GM23338 (cell line): ENCODE measurements at regions not wholly inside any gene's neighbourhood (a gene's known extent, or its start where the extent isn't known, plus 50 kb on each side); places are given as distances from the start of the nearest gene placed in this dataset.

Source experiments
- ATAC-seq: fragments of 200-7000 bp; cut with Tn5 transposase; 3 replicates; pipeline ENCODE4 v1.9.1; 2020
- DNase-seq: peaks from one replicate; pipeline ENCODE4 v3.0.0-alpha.2; 2015; ENCODE audit warnings: low spot score
- H2AFZ ChIP-seq: fragments of 200-600 bp; sonication (generic); 2 replicates; pipeline ENCODE4 v1.8.0; 2016; ENCODE audit warnings: antibody characterized with exemption, mild to moderate bottlenecking, moderate library complexity
- H3F3A ChIP-seq: fragments of 200-600 bp; sonication (generic); replicated peaks from 2 replicates; pipeline ENCODE4 v1.8.0; 2017; ENCODE audit warnings: antibody characterized with exemption, mixed run types, low read depth
- H3K27ac ChIP-seq: fragments of 200-600 bp; sonication (generic); 2 replicates; pipeline ENCODE4 v1.6.1; 2016; ENCODE audit warnings: low read depth
- H3K27me3 ChIP-seq: fragments of 200-600 bp; sonication (generic); 2 replicates; pipeline ENCODE4 v1.8.0; 2016; ENCODE audit warnings: mild to moderate bottlenecking, mixed run types, moderate library complexity; ENCODE audit not compliant: insufficient read depth
- H3K36me3 ChIP-seq: fragments of 200-600 bp; sonication (generic); 2 replicates; pipeline ENCODE4 v1.8.0; 2016; ENCODE audit warnings: mild to moderate bottlenecking; ENCODE audit not compliant: insufficient read depth
- H3K4me1 ChIP-seq: fragments of 200-600 bp; sonication (generic); 2 replicates; pipeline ENCODE4 v1.8.0; 2016; ENCODE audit warnings: mild to moderate bottlenecking, moderate library complexity; ENCODE audit not compliant: insufficient read depth
- H3K4me2 ChIP-seq: fragments of 200-600 bp; sonication (generic); 2 replicates; pipeline ENCODE4 v1.7.1; 2017; ENCODE audit warnings: mixed run types
- H3K4me3 ChIP-seq: fragments of 200-600 bp; sonication (generic); 2 replicates; pipeline ENCODE4 v1.6.1; 2016; ENCODE audit warnings: mixed run types
- H3K79me2 ChIP-seq: fragments of 200-600 bp; sonication (generic); replicated peaks from 2 replicates; pipeline ENCODE4 v1.8.0; 2017; ENCODE audit warnings: mild to moderate bottlenecking; ENCODE audit not compliant: insufficient read depth
- H3K9me2 ChIP-seq: fragments of 200-600 bp; sonication (generic); 2 replicates; pipeline ENCODE4 v1.8.0; 2017; ENCODE audit not compliant: insufficient read depth
- H4K20me1 ChIP-seq: fragments of 200-600 bp; sonication (generic); replicated peaks from 2 replicates; pipeline ENCODE4 v1.8.0; 2017; ENCODE audit warnings: mild to moderate bottlenecking; ENCODE audit not compliant: insufficient read depth
- H3K27ac Mint-ChIP-seq: 2 replicates; pipeline ENCODE4 v1.8.0; 2020; ENCODE audit warnings: inconsistent platforms, mild to moderate bottlenecking, moderate library complexity, mixed read lengths
- H3K27me3 Mint-ChIP-seq: 3 replicates; pipeline ENCODE4 v1.8.0; 2022; ENCODE audit warnings: low read depth, mild to moderate bottlenecking, moderate library complexity, mixed read lengths, inconsistent platforms; ENCODE audit not compliant: insufficient read depth, poor library complexity
- H3K36me3 Mint-ChIP-seq: 3 replicates; pipeline ENCODE4 v1.8.0; 2021; ENCODE audit warnings: low read depth, mild to moderate bottlenecking, inconsistent platforms, moderate library complexity, mixed read lengths
- H3K4me1 Mint-ChIP-seq: 3 replicates; pipeline ENCODE4 v1.8.0; 2020; ENCODE audit warnings: mild to moderate bottlenecking, inconsistent platforms, mixed read lengths
- H3K4me3 Mint-ChIP-seq: 3 replicates; pipeline ENCODE4 v1.8.0; 2021; ENCODE audit warnings: moderate library complexity, mild to moderate bottlenecking, inconsistent platforms, mixed read lengths
- H3K9me3 Mint-ChIP-seq: 3 replicates; pipeline ENCODE4 v1.8.0; 2020; ENCODE audit warnings: moderate library complexity, mild to moderate bottlenecking, inconsistent platforms, mixed read lengths
- CREB1 ChIP-seq: fragments of 250-450 bp; sonication (Bioruptor Pico); IDR thresholded peaks from 2 replicates; pipeline ENCODE4 v1.5.0; 2020; ENCODE audit warnings: low read depth, mild to moderate bottlenecking, moderate library complexity
- EZH2 ChIP-seq: fragments of 200-600 bp; sonication (generic); IDR thresholded peaks from one replicate; pipeline ENCODE4 v1.8.0; 2017; ENCODE audit warnings: antibody characterized with exemption, mild to moderate bottlenecking, low read depth; ENCODE audit not compliant: unreplicated experiment
- EZH2phosphoT487 ChIP-seq: fragments of 200-600 bp; sonication (generic); IDR thresholded peaks from one replicate; pipeline ENCODE4 v1.8.1; 2018; ENCODE audit warnings: antibody characterized with exemption; ENCODE audit not compliant: unreplicated experiment
- JUNB ChIP-seq: IDR thresholded peaks from one replicate; pipeline ENCODE4 v1.6.1; 2016; ENCODE audit warnings: antibody characterized with exemption; ENCODE audit not compliant: unreplicated experiment
- NANOG ChIP-seq: IDR thresholded peaks from 2 replicates; pipeline ENCODE4 v1.6.1; 2016; ENCODE audit warnings: antibody characterized with exemption, borderline replicate concordance
- POLR2AphosphoS5 ChIP-seq: IDR thresholded peaks from 2 replicates; pipeline ENCODE4 v1.6.1; 2016; ENCODE audit warnings: antibody characterized with exemption, low read depth
- STAT1 ChIP-seq: IDR thresholded peaks from one replicate; pipeline ENCODE4 v1.6.1; 2016; ENCODE audit warnings: antibody characterized with exemption; ENCODE audit not compliant: unreplicated experiment
- ZNF114 ChIP-seq: fragments of 250-450 bp; sonication (Bioruptor Pico); IDR thresholded peaks from 2 replicates; pipeline ENCODE4 v1.5.0; 2020; ENCODE audit warnings: mild to moderate bottlenecking, moderate library complexity
- ZNF331 ChIP-seq: fragments of 250-450 bp; sonication (Bioruptor Pico); IDR thresholded peaks from 2 replicates; pipeline ENCODE4 v1.5.0; 2020; ENCODE audit warnings: low read depth, mild to moderate bottlenecking, moderate library complexity
- TF ChIP-seq, protein P1 (sequence below): IDR thresholded peaks from one replicate; pipeline ENCODE4 v1.6.1; 2018; ENCODE audit warnings: antibody characterized with exemption; ENCODE audit not compliant: unreplicated experiment
- TF ChIP-seq, protein P2 (sequence below): IDR thresholded peaks from 2 replicates; pipeline ENCODE4 v1.6.1; 2016; ENCODE audit warnings: antibody characterized with exemption
- TF ChIP-seq, protein P3 (sequence below), 2 experiments: fragments of 200-600 bp in 1 of 2; sonication (generic) in 1 of 2; conservative IDR thresholded peaks; 2 replicates each; pipeline versions ENCODE4 v1.5.1 to v1.6.1; 2016 to 2017; ENCODE audit warnings: antibody characterized with exemption in 2 of 2, low read depth in 2 of 2, mild to moderate bottlenecking in 2 of 2, moderate library complexity in 1 of 2
- TF ChIP-seq, protein P4 (sequence below): fragments of 250-450 bp; sonication (Bioruptor Pico); IDR thresholded peaks from 2 replicates; pipeline ENCODE4 v1.5.0; 2020; ENCODE audit warnings: mild to moderate bottlenecking, moderate library complexity

DNA sequence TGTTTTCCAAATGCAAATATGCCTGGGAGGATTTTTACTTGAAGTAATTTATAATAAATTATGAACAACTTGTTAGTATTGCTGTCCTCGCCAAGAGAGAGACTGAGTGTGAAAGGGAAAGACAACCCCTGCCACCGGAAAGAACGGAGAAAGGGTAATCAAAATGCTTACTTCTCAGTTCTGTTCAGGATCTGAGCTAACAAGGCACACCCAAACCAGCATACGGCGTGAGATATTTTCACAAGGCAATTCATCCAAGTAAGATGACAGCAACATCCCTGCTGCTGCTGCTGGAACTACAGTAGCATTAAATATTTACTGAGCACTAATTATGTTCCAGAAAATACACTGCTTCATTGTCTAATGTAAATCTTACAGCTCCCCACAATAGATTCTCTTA, 96.1 kb downstream of the KBTBD8 start:
- H3K4me1 Mint-ChIP-seq, result peaks cover 20% of the 10 kb centered on the region
- H3K27ac Mint-ChIP-seq, result no peak overlapping the region
- Histone ChIP-seq H3K27ac (no peak overlapping the region), H3F3A (no peaks in the 10 kb centered on the region), H3K4me3 (no peak overlapping the region), H4K20me1 (no peaks in the 10 kb centered on the region), H3K79me2 (no peaks in the 10 kb centered on the region), H2AFZ (peak overlapping the region; percentile 49), H3K36me3 (no peaks in the 10 kb centered on the region), H3K4me1 (peaks cover 13% of the 10 kb centered on the region; the same call in 1 of the 2 replicates), H3K4me2 (no peak overlapping the region), H3K9me2 (no peaks in the 10 kb centered on the region), H3K27me3 (no peaks in the 10 kb centered on the region)
- H3K9me3 Mint-ChIP-seq, result no peaks in the 10 kb centered on the region
- no peak overlapping the region for H3K4me3 Mint-ChIP-seq
- peaks cover 5% of the 10 kb centered on the region for H3K27me3 Mint-ChIP-seq
- TF ChIP-seq, protein P1, sequence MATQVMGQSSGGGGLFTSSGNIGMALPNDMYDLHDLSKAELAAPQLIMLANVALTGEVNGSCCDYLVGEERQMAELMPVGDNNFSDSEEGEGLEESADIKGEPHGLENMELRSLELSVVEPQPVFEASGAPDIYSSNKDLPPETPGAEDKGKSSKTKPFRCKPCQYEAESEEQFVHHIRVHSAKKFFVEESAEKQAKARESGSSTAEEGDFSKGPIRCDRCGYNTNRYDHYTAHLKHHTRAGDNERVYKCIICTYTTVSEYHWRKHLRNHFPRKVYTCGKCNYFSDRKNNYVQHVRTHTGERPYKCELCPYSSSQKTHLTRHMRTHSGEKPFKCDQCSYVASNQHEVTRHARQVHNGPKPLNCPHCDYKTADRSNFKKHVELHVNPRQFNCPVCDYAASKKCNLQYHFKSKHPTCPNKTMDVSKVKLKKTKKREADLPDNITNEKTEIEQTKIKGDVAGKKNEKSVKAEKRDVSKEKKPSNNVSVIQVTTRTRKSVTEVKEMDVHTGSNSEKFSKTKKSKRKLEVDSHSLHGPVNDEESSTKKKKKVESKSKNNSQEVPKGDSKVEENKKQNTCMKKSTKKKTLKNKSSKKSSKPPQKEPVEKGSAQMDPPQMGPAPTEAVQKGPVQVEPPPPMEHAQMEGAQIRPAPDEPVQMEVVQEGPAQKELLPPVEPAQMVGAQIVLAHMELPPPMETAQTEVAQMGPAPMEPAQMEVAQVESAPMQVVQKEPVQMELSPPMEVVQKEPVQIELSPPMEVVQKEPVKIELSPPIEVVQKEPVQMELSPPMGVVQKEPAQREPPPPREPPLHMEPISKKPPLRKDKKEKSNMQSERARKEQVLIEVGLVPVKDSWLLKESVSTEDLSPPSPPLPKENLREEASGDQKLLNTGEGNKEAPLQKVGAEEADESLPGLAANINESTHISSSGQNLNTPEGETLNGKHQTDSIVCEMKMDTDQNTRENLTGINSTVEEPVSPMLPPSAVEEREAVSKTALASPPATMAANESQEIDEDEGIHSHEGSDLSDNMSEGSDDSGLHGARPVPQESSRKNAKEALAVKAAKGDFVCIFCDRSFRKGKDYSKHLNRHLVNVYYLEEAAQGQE, result no peak
- no peak for TF ChIP-seq JUNB
- TF ChIP-seq, protein P2, sequence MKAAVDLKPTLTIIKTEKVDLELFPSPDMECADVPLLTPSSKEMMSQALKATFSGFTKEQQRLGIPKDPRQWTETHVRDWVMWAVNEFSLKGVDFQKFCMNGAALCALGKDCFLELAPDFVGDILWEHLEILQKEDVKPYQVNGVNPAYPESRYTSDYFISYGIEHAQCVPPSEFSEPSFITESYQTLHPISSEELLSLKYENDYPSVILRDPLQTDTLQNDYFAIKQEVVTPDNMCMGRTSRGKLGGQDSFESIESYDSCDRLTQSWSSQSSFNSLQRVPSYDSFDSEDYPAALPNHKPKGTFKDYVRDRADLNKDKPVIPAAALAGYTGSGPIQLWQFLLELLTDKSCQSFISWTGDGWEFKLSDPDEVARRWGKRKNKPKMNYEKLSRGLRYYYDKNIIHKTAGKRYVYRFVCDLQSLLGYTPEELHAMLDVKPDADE, result no peak
- TF ChIP-seq ZNF114, result no peak
- TF ChIP-seq, protein P3, sequence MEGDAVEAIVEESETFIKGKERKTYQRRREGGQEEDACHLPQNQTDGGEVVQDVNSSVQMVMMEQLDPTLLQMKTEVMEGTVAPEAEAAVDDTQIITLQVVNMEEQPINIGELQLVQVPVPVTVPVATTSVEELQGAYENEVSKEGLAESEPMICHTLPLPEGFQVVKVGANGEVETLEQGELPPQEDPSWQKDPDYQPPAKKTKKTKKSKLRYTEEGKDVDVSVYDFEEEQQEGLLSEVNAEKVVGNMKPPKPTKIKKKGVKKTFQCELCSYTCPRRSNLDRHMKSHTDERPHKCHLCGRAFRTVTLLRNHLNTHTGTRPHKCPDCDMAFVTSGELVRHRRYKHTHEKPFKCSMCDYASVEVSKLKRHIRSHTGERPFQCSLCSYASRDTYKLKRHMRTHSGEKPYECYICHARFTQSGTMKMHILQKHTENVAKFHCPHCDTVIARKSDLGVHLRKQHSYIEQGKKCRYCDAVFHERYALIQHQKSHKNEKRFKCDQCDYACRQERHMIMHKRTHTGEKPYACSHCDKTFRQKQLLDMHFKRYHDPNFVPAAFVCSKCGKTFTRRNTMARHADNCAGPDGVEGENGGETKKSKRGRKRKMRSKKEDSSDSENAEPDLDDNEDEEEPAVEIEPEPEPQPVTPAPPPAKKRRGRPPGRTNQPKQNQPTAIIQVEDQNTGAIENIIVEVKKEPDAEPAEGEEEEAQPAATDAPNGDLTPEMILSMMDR (conservative IDR thresholded peaks at IDR 0.05; ENCODE audit: low read depth in 2 of 2), result no peak
- TF ChIP-seq STAT1, result no peak
- TF ChIP-seq EZH2, result no peak
- no peak for TF ChIP-seq NANOG
- no peak for TF ChIP-seq ZNF331
- TF ChIP-seq EZH2phosphoT487, result no peak
- no peak for TF ChIP-seq POLR2AphosphoS5
- TF ChIP-seq CREB1, result no peak
- TF ChIP-seq, protein P4, sequence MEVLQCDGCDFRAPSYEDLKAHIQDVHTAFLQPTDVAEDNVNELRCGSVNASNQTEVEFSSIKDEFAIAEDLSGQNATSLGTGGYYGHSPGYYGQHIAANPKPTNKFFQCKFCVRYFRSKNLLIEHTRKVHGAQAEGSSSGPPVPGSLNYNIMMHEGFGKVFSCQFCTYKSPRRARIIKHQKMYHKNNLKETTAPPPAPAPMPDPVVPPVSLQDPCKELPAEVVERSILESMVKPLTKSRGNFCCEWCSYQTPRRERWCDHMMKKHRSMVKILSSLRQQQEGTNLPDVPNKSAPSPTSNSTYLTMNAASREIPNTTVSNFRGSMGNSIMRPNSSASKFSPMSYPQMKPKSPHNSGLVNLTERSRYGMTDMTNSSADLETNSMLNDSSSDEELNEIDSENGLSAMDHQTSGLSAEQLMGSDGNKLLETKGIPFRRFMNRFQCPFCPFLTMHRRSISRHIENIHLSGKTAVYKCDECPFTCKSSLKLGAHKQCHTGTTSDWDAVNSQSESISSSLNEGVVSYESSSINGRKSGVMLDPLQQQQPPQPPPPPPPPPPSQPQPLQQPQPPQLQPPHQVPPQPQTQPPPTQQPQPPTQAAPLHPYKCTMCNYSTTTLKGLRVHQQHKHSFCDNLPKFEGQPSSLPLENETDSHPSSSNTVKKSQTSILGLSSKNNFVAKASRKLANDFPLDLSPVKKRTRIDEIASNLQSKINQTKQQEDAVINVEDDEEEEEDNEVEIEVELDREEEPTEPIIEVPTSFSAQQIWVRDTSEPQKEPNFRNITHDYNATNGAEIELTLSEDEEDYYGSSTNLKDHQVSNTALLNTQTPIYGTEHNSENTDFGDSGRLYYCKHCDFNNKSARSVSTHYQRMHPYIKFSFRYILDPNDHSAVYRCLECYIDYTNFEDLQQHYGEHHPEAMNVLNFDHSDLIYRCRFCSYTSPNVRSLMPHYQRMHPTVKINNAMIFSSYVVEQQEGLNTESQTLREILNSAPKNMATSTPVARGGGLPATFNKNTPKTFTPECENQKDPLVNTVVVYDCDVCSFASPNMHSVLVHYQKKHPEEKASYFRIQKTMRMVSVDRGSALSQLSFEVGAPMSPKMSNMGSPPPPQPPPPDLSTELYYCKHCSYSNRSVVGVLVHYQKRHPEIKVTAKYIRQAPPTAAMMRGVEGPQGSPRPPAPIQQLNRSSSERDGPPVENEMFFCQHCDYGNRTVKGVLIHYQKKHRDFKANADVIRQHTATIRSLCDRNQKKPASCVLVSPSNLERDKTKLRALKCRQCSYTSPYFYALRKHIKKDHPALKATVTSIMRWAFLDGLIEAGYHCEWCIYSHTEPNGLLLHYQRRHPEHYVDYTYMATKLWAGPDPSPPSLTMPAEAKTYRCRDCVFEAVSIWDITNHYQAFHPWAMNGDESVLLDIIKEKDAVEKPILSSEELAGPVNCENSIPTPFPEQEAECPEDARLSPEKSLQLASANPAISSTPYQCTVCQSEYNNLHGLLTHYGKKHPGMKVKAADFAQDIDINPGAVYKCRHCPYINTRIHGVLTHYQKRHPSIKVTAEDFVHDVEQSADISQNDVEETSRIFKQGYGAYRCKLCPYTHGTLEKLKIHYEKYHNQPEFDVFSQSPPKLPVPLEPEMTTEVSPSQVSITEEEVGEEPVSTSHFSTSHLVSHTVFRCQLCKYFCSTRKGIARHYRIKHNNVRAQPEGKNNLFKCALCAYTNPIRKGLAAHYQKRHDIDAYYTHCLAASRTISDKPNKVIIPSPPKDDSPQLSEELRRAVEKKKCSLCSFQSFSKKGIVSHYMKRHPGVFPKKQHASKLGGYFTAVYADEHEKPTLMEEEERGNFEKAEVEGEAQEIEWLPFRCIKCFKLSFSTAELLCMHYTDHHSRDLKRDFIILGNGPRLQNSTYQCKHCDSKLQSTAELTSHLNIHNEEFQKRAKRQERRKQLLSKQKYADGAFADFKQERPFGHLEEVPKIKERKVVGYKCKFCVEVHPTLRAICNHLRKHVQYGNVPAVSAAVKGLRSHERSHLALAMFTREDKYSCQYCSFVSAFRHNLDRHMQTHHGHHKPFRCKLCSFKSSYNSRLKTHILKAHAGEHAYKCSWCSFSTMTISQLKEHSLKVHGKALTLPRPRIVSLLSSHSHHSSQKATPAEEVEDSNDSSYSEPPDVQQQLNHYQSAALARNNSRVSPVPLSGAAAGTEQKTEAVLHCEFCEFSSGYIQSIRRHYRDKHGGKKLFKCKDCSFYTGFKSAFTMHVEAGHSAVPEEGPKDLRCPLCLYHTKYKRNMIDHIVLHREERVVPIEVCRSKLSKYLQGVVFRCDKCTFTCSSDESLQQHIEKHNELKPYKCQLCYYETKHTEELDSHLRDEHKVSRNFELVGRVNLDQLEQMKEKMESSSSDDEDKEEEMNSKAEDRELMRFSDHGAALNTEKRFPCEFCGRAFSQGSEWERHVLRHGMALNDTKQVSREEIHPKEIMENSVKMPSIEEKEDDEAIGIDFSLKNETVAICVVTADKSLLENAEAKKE (CRISPR knock-in tag), result no peak
- H3K36me3 Mint-ChIP-seq, result no peaks in the 10 kb centered on the region
- ATAC-seq (no peak), DNase-seq (no peak)
